GM19397 (cell line): ENCODE measurements at regions not wholly inside any gene's neighbourhood (a gene's known extent, or its start where the extent isn't known, plus 50 kb on each side); places are given as distances from the start of the nearest gene placed in this dataset.

Source experiments
- ATAC-seq: cut with Tn5 transposase; IDR thresholded peaks from one replicate; pipeline ENCODE4 v1.9.1; 2021; ENCODE audit warnings: mild to moderate bottlenecking, moderate library complexity; ENCODE audit not compliant: unreplicated experiment

GRCh38 chr7:12741951-12742575 lies 54.6 kb downstream of the ARL4A start:
- ATAC-seq = no peak

GRCh38 chr7:12746211-12746610 lies 58.8 kb downstream of the ARL4A start:
- ATAC-seq = no peak

GRCh38 chr7:12747687-12748306 lies 60.4 kb downstream of the ARL4A start:
- ATAC-seq = no peak

GRCh38 chr7:12749069-12749468 lies 61.6 kb downstream of the ARL4A start:
- no peak for ATAC-seq

- no peak for ATAC-seq
Observed at GRCh38 chr7:12749746-12750145, 62.3 kb downstream of the ARL4A start.

GRCh38 chr7:12751764-12752163 lies 64.3 kb downstream of the ARL4A start:
- no peak for ATAC-seq

- ATAC-seq = no peak
Observed at GRCh38 chr7:12754179-12754578, 66.7 kb downstream of the ARL4A start.

GRCh38 chr7:12756821-12757220 lies 69.4 kb downstream of the ARL4A start:
- no peak for ATAC-seq

GRCh38 chr7:12757443-12757842 lies 70.0 kb downstream of the ARL4A start:
- ATAC-seq = no peak

- ATAC-seq = no peak
Observed at GRCh38 chr7:12759151-12759550, 71.7 kb downstream of the ARL4A start.

GRCh38 chr7:12761111-12761510 lies 73.7 kb downstream of the ARL4A start:
- no peak for ATAC-seq

GRCh38 chr7:12761691-12762090 lies 74.3 kb downstream of the ARL4A start:
- no peak for ATAC-seq

GRCh38 chr7:12764458-12764891 lies 77.0 kb downstream of the ARL4A start:
- ATAC-seq = no peak

GRCh38 chr7:12765431-12766100 lies 78.1 kb downstream of the ARL4A start:
- ATAC-seq = no peak

GRCh38 chr7:12766416-12766815 lies 79.0 kb downstream of the ARL4A start:
- ATAC-seq = no peak

- no peak for ATAC-seq
Observed at GRCh38 chr7:12768948-12769347, 81.5 kb downstream of the ARL4A start.

- ATAC-seq = no peak
Observed at GRCh38 chr7:12769444-12769843, 82.0 kb downstream of the ARL4A start.

- ATAC-seq = no peak
Observed at GRCh38 chr7:12770227-12770975, 83.0 kb downstream of the ARL4A start.

- ATAC-seq = no peak
Observed at GRCh38 chr7:12771378-12771877, 84.0 kb downstream of the ARL4A start.

GRCh38 chr7:12772768-12773167 lies 85.3 kb downstream of the ARL4A start:
- ATAC-seq = no peak

GRCh38 chr7:12777257-12777656 lies 89.8 kb downstream of the ARL4A start:
- no peak for ATAC-seq
